ENCODE measurements at regions not wholly inside any gene's neighbourhood (a gene's known extent, or its start where the extent isn't known, plus 50 kb on each side); places are given as distances from the start of the nearest gene placed in this dataset.

GRCh38 chr3:189490337-189490736 is 140.9 kb upstream of the TP63 start:
- TF ChIP-seq CTCF (IDR thresholded peaks at IDR 0.05; ENCODE audit: low read depth, low read length): no peak
- no peak for DNase-seq (ENCODE audit: extremely low read depth, low read depth)

- TF ChIP-seq CTCF (IDR thresholded peaks at IDR 0.05; ENCODE audit: low read depth, low read length): no peak
- no peak for DNase-seq (ENCODE audit: extremely low read depth, low read depth)
Measured at GRCh38 chr3:189490749-189491148, 140.4 kb upstream of the TP63 start.

GRCh38 chr3:189491831-189492230 is 139.4 kb upstream of the TP63 start:
- no peak for TF ChIP-seq CTCF (IDR thresholded peaks at IDR 0.05; ENCODE audit: low read depth, low read length)
- no peak for DNase-seq (ENCODE audit: extremely low read depth, low read depth)

DNA sequence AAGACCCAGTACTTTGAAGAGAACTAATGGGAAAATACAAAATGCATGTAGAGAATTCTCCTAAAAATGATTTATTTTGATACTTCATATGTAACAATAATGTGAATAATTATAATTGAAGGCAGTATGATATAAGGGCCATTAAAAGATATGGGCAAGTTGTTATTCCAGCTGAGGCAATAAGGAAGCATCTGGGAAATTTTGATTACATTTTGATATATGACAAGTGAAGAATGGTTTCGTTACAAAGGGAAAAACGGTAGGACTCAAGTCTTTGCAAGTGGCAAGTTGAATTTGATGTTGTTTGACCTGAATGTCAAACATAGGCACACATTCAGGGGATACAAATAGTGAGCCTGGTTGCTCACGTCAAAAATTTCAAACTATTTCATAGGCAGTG is 137.9 kb upstream of the TP63 start:
- DNase-seq (ENCODE audit: extremely low read depth, low read depth): no peak
- no peak for TF ChIP-seq CTCF (IDR thresholded peaks at IDR 0.05; ENCODE audit: low read depth, low read length)

DNA sequence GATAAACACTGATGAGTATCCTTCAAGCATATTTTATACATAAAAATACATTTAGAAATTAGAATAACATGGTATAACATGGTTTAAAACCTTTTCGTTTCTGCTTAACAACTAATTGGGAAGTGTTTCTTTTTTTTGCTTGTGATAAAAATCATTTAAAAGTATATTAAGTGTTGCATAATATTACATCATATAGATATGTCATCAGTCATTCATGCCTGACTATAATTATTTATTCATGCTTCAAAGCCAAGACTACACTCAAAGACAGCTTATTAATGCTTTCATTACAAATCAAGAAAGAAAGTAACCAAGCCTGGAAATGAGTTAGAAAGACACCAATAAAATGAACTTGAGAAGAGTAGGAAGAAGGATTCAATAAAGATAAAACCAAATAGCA is 136.6 kb upstream of the TP63 start:
- TF ChIP-seq CTCF (IDR thresholded peaks at IDR 0.05; ENCODE audit: low read depth, low read length): no peak
- no peak for DNase-seq (ENCODE audit: extremely low read depth, low read depth)

- no peak for DNase-seq (ENCODE audit: extremely low read depth, low read depth)
- no peak for TF ChIP-seq CTCF (IDR thresholded peaks at IDR 0.05; ENCODE audit: low read depth, low read length)
Measured at GRCh38 chr3:189496375-189497138, 134.6 kb upstream of the TP63 start.

DNA sequence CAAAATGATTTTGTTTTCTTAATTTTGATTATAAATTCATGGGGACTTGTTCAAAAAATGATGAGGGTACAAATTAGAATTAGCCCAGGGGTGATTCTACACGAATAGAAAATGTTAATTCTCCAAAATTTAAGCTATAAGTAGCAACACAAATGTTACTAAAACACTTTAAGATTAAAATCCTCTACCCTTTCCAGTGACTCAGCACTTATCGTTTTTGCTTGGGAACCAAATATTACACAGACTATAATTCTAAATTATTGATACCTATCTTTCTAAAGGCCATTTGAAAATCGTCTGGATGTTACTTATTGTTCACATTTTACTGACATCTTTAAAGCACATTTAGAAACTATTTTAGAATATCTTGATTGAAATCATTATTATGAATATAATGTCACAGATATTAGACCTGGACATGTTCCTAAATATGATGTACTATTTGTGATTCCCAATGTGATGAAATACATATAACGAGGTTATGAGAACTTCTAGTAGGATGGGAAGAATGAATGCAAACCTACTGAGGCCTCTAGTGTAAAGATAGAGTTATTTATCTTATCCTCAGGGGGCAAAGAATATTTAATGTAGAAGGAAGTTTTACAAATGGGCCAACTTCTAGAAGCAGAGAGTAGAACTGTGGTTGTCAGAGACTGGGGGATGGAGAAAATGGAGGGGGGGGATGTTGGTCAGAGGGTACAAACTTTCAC is 132.0 kb upstream of the TP63 start:
- DNase-seq (ENCODE audit: extremely low read depth, low read depth): no peak
- no peak for TF ChIP-seq CTCF (IDR thresholded peaks at IDR 0.05; ENCODE audit: low read depth, low read length)
